LNCaP clone FGC (cell line): ENCODE measurements at regions not wholly inside any gene's neighbourhood (a gene's known extent, or its start where the extent isn't known, plus 50 kb on each side); places are given as distances from the start of the nearest gene placed in this dataset.

Source experiments
- DNase-seq: peaks from one replicate; pipeline ENCODE4 v3.0.0-alpha.2; 2011; ENCODE audit warnings: low read depth
- H3K4me3 ChIP-seq: 2 replicates; pipeline ENCODE4 v1.5.1; 2011; ENCODE audit warnings: mild to moderate bottlenecking, low read depth, low read length, control low read depth
- TF ChIP-seq, protein P1 (sequence below): IDR thresholded peaks from 2 replicates; pipeline ENCODE4 v1.5.1; 2012; ENCODE audit warnings: mild to moderate bottlenecking; ENCODE audit not compliant: control insufficient read depth, insufficient read depth; ENCODE audit errors: extremely low read depth

DNA sequence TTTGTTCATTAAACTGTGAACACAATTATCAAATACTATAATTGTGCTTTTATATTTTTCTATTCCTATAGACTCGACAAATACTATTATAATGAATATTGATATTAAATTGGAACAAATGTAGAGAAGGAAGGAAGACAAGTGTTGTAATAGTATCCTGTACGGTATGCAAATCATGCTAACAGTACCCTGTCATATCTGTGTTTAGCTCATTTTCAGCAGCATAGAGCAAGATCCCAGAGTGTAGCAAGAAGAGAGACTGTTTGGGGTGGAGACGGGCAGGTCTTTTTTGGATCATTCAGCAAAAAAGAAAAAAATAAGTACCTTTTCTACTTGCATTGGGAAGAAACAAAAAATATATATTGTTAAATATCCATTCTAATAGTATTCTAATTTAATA, 224.1 kb downstream of the TPRG1 start:
- no peak overlapping the region for H3K4me3 ChIP-seq
- TF ChIP-seq, protein P1, sequence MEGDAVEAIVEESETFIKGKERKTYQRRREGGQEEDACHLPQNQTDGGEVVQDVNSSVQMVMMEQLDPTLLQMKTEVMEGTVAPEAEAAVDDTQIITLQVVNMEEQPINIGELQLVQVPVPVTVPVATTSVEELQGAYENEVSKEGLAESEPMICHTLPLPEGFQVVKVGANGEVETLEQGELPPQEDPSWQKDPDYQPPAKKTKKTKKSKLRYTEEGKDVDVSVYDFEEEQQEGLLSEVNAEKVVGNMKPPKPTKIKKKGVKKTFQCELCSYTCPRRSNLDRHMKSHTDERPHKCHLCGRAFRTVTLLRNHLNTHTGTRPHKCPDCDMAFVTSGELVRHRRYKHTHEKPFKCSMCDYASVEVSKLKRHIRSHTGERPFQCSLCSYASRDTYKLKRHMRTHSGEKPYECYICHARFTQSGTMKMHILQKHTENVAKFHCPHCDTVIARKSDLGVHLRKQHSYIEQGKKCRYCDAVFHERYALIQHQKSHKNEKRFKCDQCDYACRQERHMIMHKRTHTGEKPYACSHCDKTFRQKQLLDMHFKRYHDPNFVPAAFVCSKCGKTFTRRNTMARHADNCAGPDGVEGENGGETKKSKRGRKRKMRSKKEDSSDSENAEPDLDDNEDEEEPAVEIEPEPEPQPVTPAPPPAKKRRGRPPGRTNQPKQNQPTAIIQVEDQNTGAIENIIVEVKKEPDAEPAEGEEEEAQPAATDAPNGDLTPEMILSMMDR, result no peak
- DNase-seq, result no peak

DNA sequence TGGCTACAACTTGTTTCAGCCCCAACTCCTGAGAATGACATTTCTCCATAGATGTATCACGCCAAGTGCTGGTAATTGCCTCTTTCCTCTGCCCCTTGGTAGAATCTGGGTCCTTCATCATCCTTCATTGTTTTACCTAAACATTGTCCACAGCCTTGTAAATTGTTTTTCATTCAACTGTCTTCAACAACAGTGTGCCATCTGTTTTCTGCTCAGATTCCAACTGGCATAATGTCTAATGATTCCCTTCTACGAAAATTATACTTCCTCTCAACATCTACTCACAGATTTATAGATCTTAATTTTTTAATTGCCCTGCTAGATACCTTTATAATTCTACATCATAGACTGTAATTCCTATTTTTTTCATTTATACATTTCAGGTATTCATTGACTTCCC, 226.9 kb downstream of the TPRG1 start:
- TF ChIP-seq, protein P1, result no peak
- no peak overlapping the region for H3K4me3 ChIP-seq
- DNase-seq, result no peak

DNA sequence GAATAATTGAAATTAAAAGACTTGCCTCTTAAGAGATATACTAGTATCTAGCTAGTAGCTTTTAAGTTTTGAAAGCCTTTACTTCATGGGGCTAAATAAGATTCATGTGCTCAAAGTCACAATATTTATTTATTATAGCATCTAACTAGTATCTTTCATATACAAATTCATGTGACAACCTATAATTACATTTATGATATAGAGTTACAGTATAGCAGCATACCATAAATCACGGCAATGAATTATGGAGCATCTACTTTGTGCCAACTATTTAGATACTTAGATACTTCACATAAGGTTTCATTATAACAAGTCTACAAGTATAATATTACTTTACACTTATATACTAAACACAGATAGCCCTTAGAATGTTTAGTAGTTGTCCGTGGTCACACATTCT, 229.4 kb downstream of the TPRG1 start:
- TF ChIP-seq, protein P1, result no peak
- no peak overlapping the region for H3K4me3 ChIP-seq
- DNase-seq, result no peak

DNA sequence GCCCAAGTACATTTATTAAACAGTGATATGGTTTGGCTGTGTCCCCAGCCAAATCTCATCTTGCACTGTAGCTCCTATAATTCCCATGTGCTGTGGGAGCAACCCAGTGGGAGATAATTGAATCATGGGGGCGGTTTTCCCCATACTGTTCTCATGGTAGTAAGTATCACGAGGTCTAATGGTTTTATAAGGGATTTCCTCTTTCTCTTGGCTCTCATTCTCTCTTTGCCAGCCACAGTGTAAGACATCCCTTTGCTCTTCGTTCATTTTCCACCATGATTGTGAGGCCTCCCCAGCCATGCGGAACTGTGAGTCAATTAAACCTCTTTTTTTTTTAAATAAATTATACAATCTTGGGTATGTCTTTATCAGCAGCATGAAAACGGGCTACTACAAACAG, 228.0 kb upstream of the TP63 start:
- no peak for DNase-seq

DNA sequence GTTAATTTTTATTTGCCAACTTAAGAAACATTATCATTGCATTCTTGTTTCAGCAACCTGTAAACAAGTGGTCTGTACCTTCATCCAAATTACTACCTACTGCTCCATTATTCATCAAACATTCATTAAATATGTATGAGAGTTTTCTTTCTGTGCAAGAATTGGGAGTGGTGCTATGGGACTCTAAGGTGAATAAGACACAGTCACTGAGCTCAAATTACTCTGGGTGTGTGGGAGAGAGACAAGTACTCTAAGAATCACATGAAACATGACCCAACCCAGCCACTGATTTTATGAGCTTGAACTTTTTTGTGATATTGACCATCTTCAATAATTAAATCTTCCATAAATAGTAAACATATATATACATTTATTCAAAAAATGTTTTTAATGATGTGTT, 227.2 kb upstream of the TP63 start:
- no peak for DNase-seq
- no peak overlapping the region for H3K4me3 ChIP-seq
- TF ChIP-seq, protein P1, result no peak

More for the DNA sequence above, 228.0 kb upstream of the TP63 start:
- no peak overlapping the region for H3K4me3 ChIP-seq
- TF ChIP-seq, protein P1, result no peak

DNA sequence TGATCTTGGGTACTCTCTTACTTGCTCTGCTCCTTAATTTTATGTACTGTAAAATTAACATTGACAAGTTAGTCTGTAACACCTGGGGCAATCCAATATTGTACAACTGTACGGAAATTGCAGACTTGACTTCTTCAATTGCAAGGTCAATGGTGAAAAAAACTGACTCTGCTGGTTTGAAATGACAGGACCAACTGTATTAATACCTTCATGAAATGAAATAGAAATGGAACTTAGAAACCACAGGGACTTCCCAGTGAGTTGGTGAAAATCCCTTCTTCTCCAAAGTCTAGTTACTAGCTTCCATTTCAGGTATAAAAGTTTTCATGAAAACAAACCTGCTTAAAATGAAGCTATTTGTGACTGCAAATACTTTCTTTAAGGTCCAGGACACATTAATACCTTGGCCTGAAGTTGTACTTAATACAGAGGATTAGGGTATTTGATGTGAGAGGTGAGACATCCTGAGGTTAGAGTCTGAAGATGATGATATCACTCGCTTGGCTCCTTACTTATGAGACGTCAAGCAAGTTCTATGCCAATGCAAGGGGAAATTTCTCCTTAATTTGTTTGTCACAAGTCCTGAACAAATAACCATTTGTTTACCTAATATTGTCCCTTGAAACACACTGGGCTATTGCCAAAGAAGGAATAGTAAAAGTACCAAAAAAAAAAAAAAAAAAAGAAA, 226.2 kb upstream of the TP63 start:
- peak; percentile 59 for DNase-seq
- TF ChIP-seq, protein P1, result no peak
- no peak overlapping the region for H3K4me3 ChIP-seq

DNA sequence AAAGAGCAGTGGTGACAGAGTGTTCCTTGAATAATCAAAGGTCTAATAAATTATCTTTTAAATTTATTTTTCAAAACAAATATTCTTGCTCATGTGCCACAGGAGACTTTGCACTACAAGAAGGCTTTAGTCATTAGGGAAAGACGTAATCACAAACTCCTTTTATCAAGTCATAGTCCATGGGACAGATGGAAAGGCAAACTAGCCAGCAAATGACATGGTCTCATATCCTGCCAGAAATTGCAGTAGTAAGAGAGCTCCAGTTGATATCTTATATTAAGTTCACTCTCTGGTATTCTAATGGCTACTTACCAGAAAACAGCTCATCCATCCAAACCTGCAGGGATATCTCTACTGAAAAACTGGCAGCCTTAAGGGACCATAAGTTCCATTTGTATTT, 225.0 kb upstream of the TP63 start:
- no peak for DNase-seq
- TF ChIP-seq, protein P1, result no peak
- no peak overlapping the region for H3K4me3 ChIP-seq
